K562 (cell line): ENCODE measurements at regions not wholly inside any gene's neighbourhood (a gene's known extent, or its start where the extent isn't known, plus 50 kb on each side); places are given as distances from the start of the nearest gene placed in this dataset.

Source experiments
- ATAC-seq: fragments of 200-7000 bp; cut with Tn5 transposase; 3 replicates; pipeline ENCODE4 v1.9.1; 2020; ENCODE audit warnings: moderate library complexity
- BruUV-seq: library from RNA; stranded (reverse); fragments of 400-500 nt; replicated peaks from 2 replicates; lab custom pipeline; 2021; lab: Mats Ljungman, UMichigan
- CTCF ChIA-PET: fragments of 300-600 bp; formaldehyde crosslinking; extraction: SDS; loops from one replicate; lab custom pipeline; 2021; ENCODE audit warnings: low intra/inter-chr PET ratio; lab: Yijun Ruan, JAX
- POLR2A ChIA-PET: fragments of 300-600, 350-650 bp; sonication (Branson Sonifier 250); formaldehyde crosslinking; extraction: SDS; loops from one replicate; lab custom pipeline; 2021; ENCODE audit warnings: antibody characterized with exemption, inconsistent platforms; lab: Yijun Ruan, JAX
- DNase-seq, 4 experiments: peaks; one replicate each; pipeline versions ENCODE4 v3.0.0 to v3.0.0-alpha.2; 2011 to 2018; ENCODE audit warnings: low spot score in 3 of 4, mixed read lengths in 3 of 4; ENCODE audit errors: extremely low read depth in 1 of 4
- FAIRE-seq: peaks from 2 replicates; lab custom pipeline; 2011; peaks lifted over from hg19 to GRCh38; lab: Jason Lieb, UNC
- H2AFZ ChIP-seq: 2 replicates; pipeline ENCODE4 v1.6.0; 2011; ENCODE audit warnings: low read depth, low read length, control low read depth, inconsistent platforms
- H3K27ac ChIP-seq: fragments of 200-600 bp; 3 replicates; pipeline ENCODE4 v1.8.0; 2011; ENCODE audit warnings: low read depth, mild to moderate bottlenecking, control low read depth, inconsistent platforms, low read length, moderate library complexity, mixed read lengths; ENCODE audit errors: extremely low read depth
- H3K27me3 ChIP-seq, 2 experiments: fragments of 300-600 bp in 1 of 2; 2 replicates in 1 of 2; 3 replicates in 1 of 2; pipeline versions ENCODE4 v1.6.0 to v1.8.0; 2011; ENCODE audit warnings: inconsistent platforms in 2 of 2, low read length in 2 of 2, mild to moderate bottlenecking in 1 of 2, mixed read lengths in 1 of 2, moderate library complexity in 1 of 2; ENCODE audit not compliant: control insufficient read depth in 2 of 2, insufficient read depth in 2 of 2
- H3K36me3 ChIP-seq: fragments of 300-600 bp; 3 replicates; pipeline ENCODE4 v1.8.0; 2011; ENCODE audit warnings: mild to moderate bottlenecking, low read length, inconsistent platforms; ENCODE audit not compliant: control insufficient read depth, insufficient read depth
- H3K4me1 ChIP-seq, 2 experiments: fragments of 200-600 bp in 1 of 2; replicated peaks in 1 of 2; 2 replicates in 1 of 2; 3 replicates in 1 of 2; pipeline versions ENCODE4 v1.5.1 to v1.8.0; 2011; ENCODE audit warnings: inconsistent platforms in 2 of 2, low read length in 2 of 2, mild to moderate bottlenecking in 1 of 2, mixed read lengths in 1 of 2, moderate library complexity in 1 of 2; ENCODE audit not compliant: control insufficient read depth in 2 of 2, insufficient read depth in 2 of 2
- H3K4me2 ChIP-seq: 2 replicates; pipeline ENCODE4 v1.6.1; 2011; ENCODE audit warnings: low read length, control low read depth, inconsistent platforms, mixed read lengths; ENCODE audit not compliant: insufficient read depth
- H3K4me3 ChIP-seq: fragments of 200-600 bp; sonication (generic), shearing (Covaris generic); 2 replicates; pipeline ENCODE4 v1.5.1; 2016; ENCODE audit warnings: control low read depth, inconsistent platforms
- H3K79me2 ChIP-seq: fragments of 200-600 bp; 3 replicates; pipeline ENCODE4 v1.8.0; 2011; ENCODE audit warnings: low read length, inconsistent platforms; ENCODE audit not compliant: control insufficient read depth, insufficient read depth
- H3K9ac ChIP-seq, 2 experiments: 2 replicates each; pipeline versions ENCODE4 v1.6.0 to v1.6.1; 2011; ENCODE audit warnings: low read depth in 2 of 2, low read length in 2 of 2, control low read depth in 1 of 2, inconsistent platforms in 1 of 2, mild to moderate bottlenecking in 1 of 2, mixed read lengths in 1 of 2; ENCODE audit not compliant: insufficient read depth in 1 of 2
- H3K9me1 ChIP-seq: one replicate; pipeline ENCODE4 v1.6.0; 2011; ENCODE audit warnings: inconsistent platforms, mild to moderate bottlenecking, low read length, moderate library complexity; ENCODE audit not compliant: control insufficient read depth, insufficient read depth
- H3K9me3 ChIP-seq: replicated peaks from 2 replicates; pipeline ENCODE4 v1.5.1; 2011; ENCODE audit warnings: low read depth, low read length, inconsistent platforms; ENCODE audit not compliant: control insufficient read depth, insufficient read depth
- H4K20me1 ChIP-seq: replicated peaks from 2 replicates; pipeline ENCODE4 v1.6.1; 2011; ENCODE audit warnings: low read length, inconsistent platforms, mixed read lengths; ENCODE audit not compliant: control insufficient read depth, insufficient read depth
- HMGN3 ChIP-seq: IDR thresholded peaks from 2 replicates; pipeline ENCODE4 v1.6.1; 2011; ENCODE audit warnings: borderline replicate concordance, low read depth, mild to moderate bottlenecking, mixed read lengths, low read length; ENCODE audit not compliant: insufficient read length; ENCODE audit errors: extremely low read depth
- ID3 ChIP-seq, 2 experiments: fragments of 250-450 bp in 1 of 2; fragments of 450-650 bp in 1 of 2; sonication (Bioruptor Pico) in 1 of 2; IDR thresholded peaks; 2 replicates each; pipeline versions ENCODE4 v1.6.1 to v1.8.0; 2016 to 2021; ENCODE audit warnings: mild to moderate bottlenecking in 2 of 2, moderate library complexity in 2 of 2, missing compliant biosample characterization in 1 of 2, missing genetic modification characterization in 1 of 2
- PATZ1 ChIP-seq: fragments of 250-450 bp; sonication (Bioruptor Pico); IDR thresholded peaks from 2 replicates; pipeline ENCODE4 v1.5.0; 2020; ENCODE audit warnings: mild to moderate bottlenecking, borderline replicate concordance
- TBP ChIP-seq: optimal IDR thresholded peaks from 2 replicates; pipeline ENCODE3; 2011; ENCODE audit warnings: low read depth, low read length, improper control_type of control experiment
- ZBTB12 ChIP-seq: fragments of 250-450 bp; sonication (Bioruptor Pico); IDR thresholded peaks from 2 replicates; pipeline ENCODE4 v1.4.0; 2020
- ZNF444 ChIP-seq: fragments of 250-450 bp; sonication (Bioruptor Pico); IDR thresholded peaks from 2 replicates; pipeline ENCODE4 v1.4.0; 2020; ENCODE audit warnings: mild to moderate bottlenecking, moderate library complexity
- WGBS: fragments of 100-300 bp; shearing (Covaris generic); methylation state at CpG from one replicate; pipeline ENCODE4 v1.1.6; 2016; ENCODE audit warnings: low coverage, mixed read lengths; ENCODE audit not compliant: insufficient coverage; ENCODE audit errors: missing lambda C conversion rate; 5-methylcytosine and 5-hydroxymethylcytosine counted together
- in situ Hi-C: fragments of 300-500 bp; cut with MboI; formaldehyde crosslinking; loops from 4 replicates; pipeline ENCODE4 v1.15.0; 2018; ENCODE audit warnings: inconsistent platforms, mixed read lengths
- intact Hi-C: fragments of 100-400 bp; cut with micrococcal nuclease; formaldehyde crosslinking; loops from 2 replicates; pipeline ENCODE4 v1.14.2; 2022

- ATAC-seq (no peak), FAIRE-seq (no peak), DNase-seq (no peak)
- Histone ChIP-seq H3K27ac (no peak overlapping the region), H3K4me3 (no peak overlapping the region), H3K4me1 (no peaks in the 10 kb centered on the region), H2AFZ (no peak overlapping the region), H3K4me2 (no peak overlapping the region), H3K79me2 (no peaks in the 10 kb centered on the region), H3K9ac (no peak overlapping the region), H3K36me3 (no peaks in the 10 kb centered on the region), H4K20me1 (no peaks in the 10 kb centered on the region), H3K9me1 (no peaks in the 10 kb centered on the region), H3K27me3 (no peaks in the 10 kb centered on the region), H3K9me3 (peaks cover 12% of the 10 kb centered on the region)
- POLR2A ChIA-PET = interaction anchor here (0.7 kb wide), 1 partner anchor 111 kb away, joined by 4 read pairs; no protein-coding TSS in a partner anchor
- in situ Hi-C loops = no loop called here
- TF ChIP-seq HMGN3 (no peak), ZBTB12 (CRISPR knock-in tag) (no peak), ID3 (CRISPR knock-in tag; IDR thresholded peaks at IDR 0.05) (no peak), ID3 (tag; IDR thresholded peaks at IDR 0.05) (no peak), PATZ1 (CRISPR knock-in tag) (no peak), TBP (no peak), ZNF444 (CRISPR knock-in tag) (no peak)
- CTCF ChIA-PET = no interaction called here
- no TSS peak for BruUV-seq
- intact Hi-C loops = no loop called here
- WGBS = 33% methylated on average over 1 of the region's 1 CpG
Measured at GRCh38 chr5:105057893-105058292, 1495.3 kb upstream of the NUDT12 start.
